Kidney epithelial cell (primary cell): ENCODE measurements at regions not wholly inside any gene's neighbourhood (a gene's known extent, or its start where the extent isn't known, plus 50 kb on each side); places are given as distances from the start of the nearest gene placed in this dataset.

Experiments
- DNase-seq: peaks from one replicate; pipeline ENCODE4 v3.0.0-alpha.2; 2010; ENCODE audit warnings: low read depth
- H3K27me3 ChIP-seq: 2 replicates; pipeline ENCODE4 v1.6.0; 2011; ENCODE audit warnings: low read length; ENCODE audit not compliant: control insufficient read depth, insufficient read depth
- H3K36me3 ChIP-seq: 2 replicates; pipeline ENCODE4 v1.5.1; 2011; ENCODE audit warnings: low read length; ENCODE audit not compliant: control insufficient read depth, insufficient read depth
- H3K4me3 ChIP-seq: 2 replicates; pipeline ENCODE4 v1.5.1; 2011; ENCODE audit warnings: low read depth, mild to moderate bottlenecking, control low read depth, low read length
- CTCF ChIP-seq: IDR thresholded peaks from 2 replicates; pipeline ENCODE4 v1.5.1; 2011; ENCODE audit warnings: mild to moderate bottlenecking, moderate library complexity, low read length, control low read depth, inconsistent platforms; ENCODE audit not compliant: insufficient read depth, poor library complexity, severe bottlenecking

- H3K27me3 ChIP-seq, result no peaks in the 10 kb centered on the region
- no peak for TF ChIP-seq CTCF
- H3K4me3 ChIP-seq, result no peak overlapping the region
- no peak for DNase-seq
- H3K36me3 ChIP-seq, result no peaks in the 10 kb centered on the region
Observed at GRCh38 chr1:187627516-187627915, 798.8 kb downstream of the PLA2G4A start.

- DNase-seq, result no peak
- H3K36me3 ChIP-seq, result no peaks in the 10 kb centered on the region
Observed at GRCh38 chr1:187629075-187629474, 800.3 kb downstream of the PLA2G4A start.

GRCh38 chr1:187630653-187631380 lies 802.1 kb downstream of the PLA2G4A start:
- Histone ChIP-seq H3K27me3 (no peaks in the 10 kb centered on the region), H3K4me3 (no peak overlapping the region), H3K36me3 (no peaks in the 10 kb centered on the region)
- TF ChIP-seq CTCF, result no peak
- DNase-seq, result no peak

More at GRCh38 chr1:187629075-187629474, 800.3 kb downstream of the PLA2G4A start:
- TF ChIP-seq CTCF, result no peak
- Histone ChIP-seq H3K27me3 (no peaks in the 10 kb centered on the region), H3K4me3 (no peak overlapping the region)

DNA sequence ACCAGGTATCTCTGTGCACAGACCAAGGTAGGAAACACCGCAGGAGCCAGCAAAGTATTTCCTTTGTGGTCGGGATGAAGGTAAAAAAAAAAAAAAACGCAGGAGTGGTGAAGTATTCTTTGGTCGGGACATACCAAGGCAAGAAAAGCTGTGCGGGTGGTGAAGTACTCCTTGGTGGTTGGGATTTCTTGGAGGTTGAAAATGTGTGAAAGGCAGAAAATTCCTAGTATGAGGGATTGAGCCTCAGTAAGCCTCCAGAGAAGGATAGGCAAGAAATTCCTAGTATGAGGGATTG lies 802.6 kb downstream of the PLA2G4A start:
- no peak for DNase-seq

DNA sequence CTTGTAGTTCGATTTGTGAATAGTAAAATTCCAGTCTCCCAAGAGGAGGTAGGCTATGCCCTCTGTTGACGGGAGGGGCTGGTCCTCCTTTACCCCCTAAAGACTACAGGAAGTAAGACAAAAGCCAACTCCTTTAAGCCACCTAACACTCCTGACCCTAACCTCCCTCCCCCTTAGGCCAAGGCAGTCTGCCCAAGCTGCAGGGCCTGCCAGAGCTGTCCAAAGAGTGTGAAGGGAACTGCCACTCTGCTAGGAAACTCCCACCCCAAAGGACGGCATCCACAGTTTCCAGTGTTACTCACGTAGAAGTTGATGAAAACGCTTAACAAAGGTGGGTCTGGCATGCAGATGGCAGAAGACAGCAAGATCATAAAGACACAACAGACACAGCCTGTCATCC lies 803.2 kb downstream of the PLA2G4A start:
- no peaks in the 10 kb centered on the region for H3K27me3 ChIP-seq
- DNase-seq, result no peak
- no peak overlapping the region for H3K4me3 ChIP-seq
- TF ChIP-seq CTCF, result no peak
- no peaks in the 10 kb centered on the region for H3K36me3 ChIP-seq

More for the DNA sequence above, 802.6 kb downstream of the PLA2G4A start:
- TF ChIP-seq CTCF, result no peak
- no peaks in the 10 kb centered on the region for H3K27me3 ChIP-seq
- H3K36me3 ChIP-seq, result no peaks in the 10 kb centered on the region
- no peak overlapping the region for H3K4me3 ChIP-seq

DNA sequence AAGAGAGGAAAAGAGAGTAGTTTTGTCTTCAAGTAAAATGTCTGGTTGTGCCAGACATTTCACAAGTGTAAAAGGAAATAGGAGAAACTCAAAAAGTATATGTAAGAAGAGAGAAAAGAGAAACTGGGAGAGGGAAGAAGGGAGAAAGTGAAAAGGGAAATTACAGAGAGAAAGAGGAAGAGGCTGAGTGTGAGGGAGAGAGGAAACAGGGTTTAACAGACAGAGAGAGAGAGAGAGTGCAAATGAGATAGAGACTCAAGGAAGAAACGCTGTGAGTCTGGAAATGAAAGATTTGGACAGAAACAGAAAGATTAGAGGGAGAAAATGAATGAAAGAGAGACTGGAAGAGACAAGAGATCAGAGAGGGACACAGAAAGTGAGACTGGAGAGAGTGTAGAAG lies 806.2 kb downstream of the PLA2G4A start:
- Histone ChIP-seq H3K27me3 (no peaks in the 10 kb centered on the region), H3K36me3 (no peaks in the 10 kb centered on the region), H3K4me3 (no peak overlapping the region)
- no peak for TF ChIP-seq CTCF
- DNase-seq, result no peak
